NCI-H748 treated with DMSO at 0.1 percent for 48 hours (cell line): ENCODE measurements at regions not wholly inside any gene's neighbourhood (a gene's known extent, or its start where the extent isn't known, plus 50 kb on each side); places are given as distances from the start of the nearest gene placed in this dataset.

Experiments used
- DNase-seq: peaks from one replicate; lab custom pipeline; 2025; lab: John Stamatoyannopoulos, UW

- no peak for DNase-seq
These were observed 260.3 kb downstream of the SLITRK6 start for GRCh38 chr13:85538957-85539356.

GRCh38 chr13:85537601-85538000 lies 261.6 kb downstream of the SLITRK6 start:
- no peak for DNase-seq

GRCh38 chr13:85536706-85537105 lies 262.5 kb downstream of the SLITRK6 start:
- DNase-seq = no peak

GRCh38 chr13:85535316-85536084 lies 263.7 kb downstream of the SLITRK6 start:
- no peak for DNase-seq

GRCh38 chr13:85533911-85534310 lies 265.3 kb downstream of the SLITRK6 start:
- DNase-seq = no peak

- no peak for DNase-seq
These were observed 270.0 kb downstream of the SLITRK6 start for GRCh38 chr13:85529218-85529594.

GRCh38 chr13:85528491-85529217 lies 270.6 kb downstream of the SLITRK6 start:
- no peak for DNase-seq

GRCh38 chr13:85527316-85527715 lies 271.9 kb downstream of the SLITRK6 start:
- no peak for DNase-seq

- DNase-seq = no peak
These were observed 273.8 kb downstream of the SLITRK6 start for GRCh38 chr13:85525411-85525810.

GRCh38 chr13:85521657-85522056 lies 277.6 kb downstream of the SLITRK6 start:
- peak; percentile 98 for DNase-seq

- DNase-seq = no peak
These were observed 278.8 kb downstream of the SLITRK6 start for GRCh38 chr13:85520445-85520844.

- DNase-seq = no peak
These were observed 279.9 kb downstream of the SLITRK6 start for GRCh38 chr13:85519363-85519762.

GRCh38 chr13:85512421-85512820 lies 286.8 kb downstream of the SLITRK6 start:
- DNase-seq = no peak

- DNase-seq = no peak
These were observed 289.7 kb downstream of the SLITRK6 start for GRCh38 chr13:85509512-85509911.

GRCh38 chr13:85508683-85509329 lies 290.4 kb downstream of the SLITRK6 start:
- no peak for DNase-seq

GRCh38 chr13:85503797-85504196 lies 295.4 kb downstream of the SLITRK6 start:
- no peak for DNase-seq

- no peak for DNase-seq
These were observed 297.6 kb downstream of the SLITRK6 start for GRCh38 chr13:85501616-85502015.

- DNase-seq = no peak
These were observed 298.4 kb downstream of the SLITRK6 start for GRCh38 chr13:85500696-85501256.

- DNase-seq = no peak
These were observed 300.4 kb downstream of the SLITRK6 start for GRCh38 chr13:85498774-85499173.

- no peak for DNase-seq
These were observed 301.6 kb downstream of the SLITRK6 start for GRCh38 chr13:85497652-85498051.

GRCh38 chr13:85492283-85492682 lies 306.9 kb downstream of the SLITRK6 start:
- no peak for DNase-seq

GRCh38 chr13:85486663-85487062 lies 312.6 kb downstream of the SLITRK6 start:
- DNase-seq = no peak

- DNase-seq = no peak
These were observed 326.1 kb downstream of the SLITRK6 start for GRCh38 chr13:85473144-85473543.
